ENCODE measurements at regions not wholly inside any gene's neighbourhood (a gene's known extent, or its start where the extent isn't known, plus 50 kb on each side); places are given as distances from the start of the nearest gene placed in this dataset.

DNA sequence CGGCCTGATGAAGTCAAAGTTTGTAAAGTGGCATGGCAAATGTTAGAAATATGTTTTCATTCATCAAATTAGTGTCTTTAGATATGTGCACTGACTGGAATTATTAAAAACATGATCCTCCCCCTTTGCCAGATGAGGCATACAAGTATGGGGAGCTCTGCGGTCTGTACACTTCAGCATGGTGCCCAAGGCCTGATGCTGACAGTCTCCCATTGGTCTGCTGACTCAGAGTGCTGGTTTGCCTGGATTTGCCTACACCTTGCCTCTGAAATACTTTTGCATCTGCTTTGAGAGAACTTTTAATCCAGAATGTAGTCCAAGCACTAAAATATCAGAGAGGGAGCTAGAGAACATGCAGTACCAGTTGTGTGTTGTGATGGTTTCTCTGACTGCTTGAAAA lies 354.3 kb upstream of the ACTBL2 start:
- TF ChIP-seq CTCF (conservative IDR thresholded peaks at IDR 0.05 in 1 of 2, IDR thresholded peaks at IDR 0.05 in 1 of 2; ENCODE audit: extremely low read depth in 1 of 2, insufficient read depth in 1 of 2, low read depth in 1 of 2, low read length in 2 of 2) (no peak), EZH2 (IDR thresholded peaks at IDR 0.05; ENCODE audit: borderline replicate concordance, low read length) (no peak)
